ENCODE measurements at regions not wholly inside any gene's neighbourhood (a gene's known extent, or its start where the extent isn't known, plus 50 kb on each side); places are given as distances from the start of the nearest gene placed in this dataset.

DNA sequence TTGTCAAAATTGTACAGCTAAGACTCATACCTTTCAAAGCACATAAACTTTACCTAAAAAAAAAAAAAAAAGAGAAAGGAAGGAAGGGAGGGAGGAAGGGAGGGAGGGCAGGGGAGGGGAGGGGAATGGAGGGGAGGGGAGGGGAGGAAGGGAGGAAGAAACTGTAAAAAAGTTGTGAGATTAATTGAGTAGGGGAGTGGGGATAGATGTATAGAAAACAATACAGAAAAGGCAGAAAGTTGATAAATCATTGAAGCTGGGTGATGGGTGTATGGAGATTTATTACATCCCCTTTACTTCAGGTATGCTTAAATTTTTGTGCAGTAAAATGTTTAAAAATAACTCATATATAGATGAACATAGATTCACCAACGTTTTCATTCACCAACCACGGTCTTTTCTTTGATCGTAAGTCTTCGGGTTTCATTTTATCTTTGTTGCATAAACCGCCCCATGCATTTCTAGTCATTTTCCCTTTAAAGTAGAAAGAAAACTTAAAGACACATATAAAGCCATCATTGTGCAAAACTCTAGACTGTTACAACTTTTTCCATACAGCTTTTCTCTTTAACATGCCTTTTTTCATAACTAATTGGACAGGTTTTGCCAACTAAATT is 191.2 kb upstream of the KRR1 start:
- H3K4me1 ChIP-seq (ENCODE audit: control insufficient read depth, insufficient read depth, low read length): peaks cover 5% of the 10 kb centered on the region
- in situ Hi-C loops (cut with MboI; ENCODE audit: low sequenced_read_pairs): no loop called here

More for the DNA sequence above, 191.2 kb upstream of the KRR1 start:
- Histone ChIP-seq H3K23ac (ENCODE audit: low read depth, low read length) (no peak overlapping the region), H2AK5ac (ENCODE audit: low read depth, low read length) (no peak overlapping the region), H3K27ac (ENCODE audit: insufficient read depth, low read length) (no peak overlapping the region), H3K56ac (ENCODE audit: extremely low read depth, insufficient read depth, low read length) (no peak overlapping the region), H2AK9ac (replicated peaks; ENCODE audit: low read depth, low read length, poor library complexity) (no peak overlapping the region), H2BK15ac (ENCODE audit: low read depth, low read length) (no peak overlapping the region), H4K91ac (ENCODE audit: insufficient read depth, low read depth, low read length) (no peak overlapping the region), H4K20me1 (ENCODE audit: insufficient read depth, low read length) (no peaks in the 10 kb centered on the region), H3K79me1 (ENCODE audit: low read depth in 1 of 2, low read length in 2 of 2) (no peaks in the 10 kb centered on the region), H2BK5ac (ENCODE audit: low read depth, low read length, poor library complexity, severe bottlenecking) (no peak overlapping the region), H3K18ac (ENCODE audit: low read depth, low read length) (no peak overlapping the region), H4K5ac (ENCODE audit: low read depth, low read length) (no peak overlapping the region), H4K8ac (ENCODE audit: low read depth in 2 of 2, low read length in 2 of 2) (no peak overlapping the region), H3K9me1 (ENCODE audit: insufficient read depth, low read length) (no peaks in the 10 kb centered on the region), H2BK20ac (ENCODE audit: low read depth, low read length) (no peak overlapping the region; the same call in 1 of the 2 replicates), H3K9ac (ENCODE audit: low read depth, low read length) (no peak overlapping the region), H3K36me3 (ENCODE audit: control insufficient read depth, insufficient read depth, low read length) (peaks cover 1% of the 10 kb centered on the region; the same call in 1 of the 2 replicates), H3K4me3 (ENCODE audit: insufficient read depth, low read depth, low read length) (no peak overlapping the region), H3K4ac (ENCODE audit: low read depth, low read length) (no peak overlapping the region), H3K4me2 (ENCODE audit: low read depth, low read length) (no peak overlapping the region), H3K27me3 (ENCODE audit: control insufficient read depth, insufficient read depth, low read length) (no peaks in the 10 kb centered on the region), H2BK120ac (ENCODE audit: low read depth, low read length) (no peak overlapping the region), H3K14ac (replicated peaks; ENCODE audit: low read depth, low read length) (no peak overlapping the region), H3K9me3 (ENCODE audit: control insufficient read depth, insufficient read depth, low read length) (no peaks in the 10 kb centered on the region), H2AFZ (replicated peaks; ENCODE audit: low read length, poor library complexity) (no peak overlapping the region)
- DNase-seq: no peak
- BruUV-seq (replicated peaks): no TSS peak
- CTCF ChIA-PET: no interaction called here
- no peak for ATAC-seq (ENCODE audit: low read depth)
- TF ChIP-seq RCOR1 (IDR thresholded peaks at IDR 0.05; ENCODE audit: insufficient replicate concordance, low read length): no peak
- TF ChIP-seq CHD1 (IDR thresholded peaks at IDR 0.05; ENCODE audit: low read depth, low read length): no peak
- TF ChIP-seq, protein P1, sequence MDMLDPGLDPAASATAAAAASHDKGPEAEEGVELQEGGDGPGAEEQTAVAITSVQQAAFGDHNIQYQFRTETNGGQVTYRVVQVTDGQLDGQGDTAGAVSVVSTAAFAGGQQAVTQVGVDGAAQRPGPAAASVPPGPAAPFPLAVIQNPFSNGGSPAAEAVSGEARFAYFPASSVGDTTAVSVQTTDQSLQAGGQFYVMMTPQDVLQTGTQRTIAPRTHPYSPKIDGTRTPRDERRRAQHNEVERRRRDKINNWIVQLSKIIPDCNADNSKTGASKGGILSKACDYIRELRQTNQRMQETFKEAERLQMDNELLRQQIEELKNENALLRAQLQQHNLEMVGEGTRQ (IDR thresholded peaks at IDR 0.05; ENCODE audit: low read depth, low read length): no peak
- no peak for TF ChIP-seq RFX5 (IDR thresholded peaks at IDR 0.05; ENCODE audit: low read depth, low read length)
- no CpG with 5 or more reads among the region's 5 CpGs for WGBS, 2 experiments (ENCODE audit: extremely low coverage in 2 of 2, insufficient read length in 1 of 2)
- dilution Hi-C loops (cut with HindIII; ENCODE audit: low sequenced_read_pairs, unreplicated experiment): no loop called here
- POLR2A ChIA-PET (ENCODE audit: unreplicated experiment): no interaction called here
- intact Hi-C loops (cut with micrococcal nuclease): no loop called here
